ENCODE measurements at regions not wholly inside any gene's neighbourhood (a gene's known extent, or its start where the extent isn't known, plus 50 kb on each side); places are given as distances from the start of the nearest gene placed in this dataset.

DNA sequence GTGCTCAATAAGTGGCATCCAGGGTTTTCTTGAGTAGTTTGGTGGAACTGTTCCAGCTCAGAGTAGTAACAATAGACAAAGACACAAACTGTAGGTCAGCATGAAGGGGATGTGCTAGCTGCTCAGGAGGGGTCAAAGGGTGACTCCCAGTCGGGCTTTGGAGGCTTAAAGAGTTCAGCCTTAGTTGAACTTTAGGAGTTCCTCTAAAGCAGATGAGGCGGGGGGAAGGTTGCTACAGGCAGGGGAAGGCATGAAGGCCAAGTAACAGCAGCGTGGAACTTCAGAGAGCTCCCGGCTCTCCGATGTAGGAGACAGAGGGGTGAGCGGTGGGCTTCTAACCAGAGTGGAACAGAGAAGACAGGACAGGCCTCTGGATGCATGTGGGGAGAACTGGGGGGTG lies 115.5 kb upstream of the CD93 start:
- DNase-seq = no peak

DNA sequence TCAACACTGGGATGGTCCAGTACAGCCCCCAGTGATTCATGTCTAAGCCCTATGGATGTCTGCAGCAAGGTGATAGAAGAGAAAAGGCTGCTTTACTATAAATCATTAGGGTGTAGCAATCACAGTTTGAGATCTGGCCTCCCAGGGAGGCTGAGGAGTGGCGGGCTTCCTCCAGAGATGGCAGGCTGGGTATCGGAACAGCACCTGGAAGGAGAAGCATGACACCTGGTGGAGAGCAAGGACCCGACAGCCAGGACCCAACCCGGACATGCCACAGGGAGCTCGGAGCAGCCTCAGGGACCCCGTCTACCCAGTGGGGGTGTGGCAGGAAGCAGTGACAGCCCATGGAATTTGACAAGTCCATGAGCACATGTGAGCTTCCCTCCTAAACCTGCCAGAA lies 114.8 kb upstream of the CD93 start:
- no peak for DNase-seq

DNA sequence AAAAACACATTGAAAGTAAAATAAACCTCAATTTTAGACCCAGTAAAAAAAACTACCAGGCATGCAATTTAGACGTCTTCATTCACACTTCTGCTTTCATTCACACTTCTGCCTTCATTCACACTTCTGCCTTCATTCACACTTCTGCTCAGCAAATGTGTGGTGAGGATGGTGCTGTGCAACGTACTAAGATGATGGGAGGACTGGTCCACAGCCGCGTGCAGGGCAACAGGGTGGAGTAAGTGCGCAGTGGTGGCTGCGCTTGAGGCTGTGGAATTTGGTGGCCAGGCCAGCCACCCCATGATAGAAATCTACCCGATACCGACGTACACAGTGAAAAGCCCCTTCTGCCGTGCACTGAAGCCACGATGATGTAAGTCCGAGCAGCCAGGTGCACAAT lies 114.3 kb upstream of the CD93 start:
- no peak for DNase-seq

DNA sequence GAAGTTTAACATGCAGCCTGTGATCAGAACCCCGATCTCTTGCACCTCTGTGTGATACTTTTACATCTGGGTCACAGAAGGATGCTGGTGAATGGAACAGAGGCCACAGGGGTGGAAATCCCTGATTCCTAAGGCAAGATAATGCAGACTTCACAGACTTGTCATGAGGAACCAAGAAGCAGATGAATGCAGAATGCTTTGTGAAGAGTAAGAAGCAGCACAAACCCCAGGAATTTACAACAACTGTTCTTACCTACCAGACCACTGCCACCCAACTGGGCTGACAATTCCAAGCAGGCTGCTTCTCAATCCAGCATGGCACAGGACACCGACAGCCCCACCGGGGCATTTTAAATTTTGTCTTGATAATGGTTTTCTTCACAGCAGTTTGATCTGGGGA lies 113.2 kb upstream of the CD93 start:
- no peak for DNase-seq

DNA sequence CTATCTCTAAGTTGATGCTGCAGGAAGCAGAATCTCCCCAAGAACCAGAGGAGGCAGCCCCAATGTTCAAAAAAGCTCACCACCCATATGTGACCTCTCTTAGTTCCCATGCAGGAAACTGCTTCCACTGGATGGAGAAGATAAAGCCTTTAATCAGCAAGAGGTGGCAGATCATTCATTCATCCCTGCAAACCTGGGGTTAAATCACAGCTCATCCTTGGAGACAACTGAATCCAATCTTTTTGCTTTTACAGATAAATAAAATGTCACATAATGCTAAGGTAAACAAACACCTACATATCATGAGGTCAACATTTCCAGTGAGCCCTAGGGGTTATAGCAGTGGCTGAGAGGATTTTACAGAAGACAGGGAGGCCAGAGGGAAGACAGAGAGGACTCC lies 112.7 kb upstream of the CD93 start:
- DNase-seq = no peak

DNA sequence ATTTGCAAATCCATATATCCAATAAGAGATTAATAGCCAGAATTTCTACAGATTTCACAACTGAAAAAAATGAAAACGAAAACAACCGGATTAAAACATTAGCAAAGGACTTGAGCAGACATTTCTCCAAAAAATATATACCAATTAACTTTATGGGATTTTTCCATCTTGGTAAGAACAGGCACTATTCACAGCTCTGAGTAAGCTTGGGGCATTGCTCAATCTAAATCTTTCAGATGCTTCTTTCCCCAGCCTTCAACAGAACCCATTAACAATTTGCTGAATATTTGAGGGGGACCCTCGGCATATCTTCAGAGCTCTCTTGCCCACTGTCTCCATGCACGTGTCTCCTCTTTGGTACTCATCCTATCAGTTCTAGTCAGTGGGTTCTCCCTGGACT lies 111.7 kb upstream of the CD93 start:
- no peak for DNase-seq

DNA sequence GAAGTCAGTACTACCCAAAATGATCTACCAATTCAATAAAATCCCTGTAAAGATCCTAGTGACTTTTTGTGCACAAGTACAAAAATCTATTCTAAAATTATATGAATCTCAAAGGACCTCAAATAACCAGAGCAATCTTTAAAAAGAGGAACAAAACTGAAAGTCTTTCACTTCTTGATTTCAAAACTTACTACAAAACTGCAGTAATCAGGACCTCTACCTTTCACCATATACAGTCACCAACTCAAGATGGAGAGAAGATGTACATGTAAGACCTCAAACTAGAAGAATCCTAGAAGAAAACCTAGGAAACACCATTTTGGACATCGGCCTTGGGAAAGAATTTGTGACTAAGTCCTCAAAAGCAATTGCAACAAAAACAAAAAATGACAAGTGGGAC lies 109.5 kb upstream of the CD93 start:
- no peak for DNase-seq

DNA sequence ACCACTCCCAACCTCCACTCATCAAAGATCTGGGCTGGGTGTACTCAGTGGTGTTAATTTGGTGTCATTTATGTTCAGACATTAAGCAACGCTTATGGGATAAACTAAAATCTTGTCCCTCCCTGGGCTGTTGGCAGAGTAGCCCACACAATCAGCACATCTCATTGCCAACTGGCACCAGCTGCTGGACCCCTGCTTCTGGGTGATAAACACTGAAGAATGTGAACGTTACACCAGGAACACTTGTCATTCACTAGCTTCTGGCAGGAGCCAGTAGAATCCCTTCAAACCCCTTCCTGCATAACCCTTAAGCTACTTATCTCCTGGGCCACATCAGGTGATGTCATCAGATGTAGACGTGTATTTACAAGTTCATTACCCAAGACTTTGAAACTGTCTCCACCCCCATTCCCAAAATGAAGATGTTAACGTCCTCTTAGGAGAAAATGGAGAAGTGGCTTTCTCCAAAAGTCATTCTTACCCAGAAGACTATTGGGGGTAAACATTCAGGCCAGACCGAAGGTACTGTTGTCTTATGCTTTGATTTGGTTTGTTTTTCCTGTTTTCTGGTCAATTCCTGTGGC lies 107.8 kb upstream of the CD93 start:
- no peak for DNase-seq

DNA sequence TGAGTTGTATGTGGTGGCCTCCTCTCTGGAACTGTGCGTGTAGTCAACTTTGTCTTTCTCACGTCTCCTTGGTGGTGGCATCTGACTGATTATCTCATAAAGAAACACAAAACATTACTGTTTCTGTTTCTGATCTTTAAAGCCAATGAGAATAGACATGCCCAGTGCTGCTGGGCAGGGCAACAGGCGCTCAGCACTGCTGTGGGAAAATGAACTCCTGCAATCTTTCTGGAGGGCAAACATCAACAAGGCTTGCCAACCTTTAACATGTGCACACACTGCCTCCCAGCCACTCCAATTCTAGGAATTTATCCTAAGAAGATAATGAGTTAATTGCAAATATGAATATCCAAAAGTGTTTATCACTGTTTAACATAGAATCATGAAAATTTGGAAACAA lies 106.3 kb upstream of the CD93 start:
- DNase-seq = no peak

DNA sequence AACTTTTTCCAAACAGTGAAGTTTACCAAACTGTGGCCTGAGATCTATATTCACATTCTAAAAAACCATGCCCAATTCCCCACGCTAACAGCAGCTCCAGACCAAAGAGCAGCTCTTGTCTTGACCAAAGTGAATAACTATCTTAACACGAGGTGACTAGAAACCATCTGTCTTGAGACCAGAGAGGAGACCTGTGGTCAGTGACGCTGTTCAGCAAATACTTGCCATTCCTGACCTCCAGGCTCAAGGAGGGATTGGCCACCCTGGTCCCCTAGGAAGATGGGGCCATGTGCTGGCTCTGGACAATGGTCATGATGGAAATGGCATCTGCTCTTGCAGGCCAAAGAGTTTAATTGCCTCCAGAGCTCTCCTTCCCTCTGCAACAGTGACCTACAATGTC lies 104.4 kb upstream of the CD93 start:
- no peak for DNase-seq

DNA sequence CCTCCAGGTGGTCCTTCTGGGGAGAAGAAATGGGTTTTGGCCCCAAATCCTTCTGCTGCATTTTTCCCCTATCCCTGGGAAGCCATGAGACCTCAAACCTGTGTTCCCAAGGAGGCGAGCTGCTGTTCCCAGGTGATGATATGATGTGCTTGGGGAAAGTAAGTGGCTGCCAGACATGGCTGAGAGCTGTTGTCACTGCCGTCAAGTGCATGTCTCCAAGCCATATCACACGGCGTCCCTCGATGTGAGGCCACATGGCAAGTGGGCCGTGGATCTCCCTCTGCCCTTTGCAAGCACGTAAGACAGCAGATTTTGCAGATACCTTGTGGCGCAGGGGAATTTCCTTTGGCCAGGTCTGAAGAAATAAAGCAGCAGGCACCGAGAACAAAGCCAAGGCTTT lies 103.7 kb upstream of the CD93 start:
- DNase-seq = no peak

DNA sequence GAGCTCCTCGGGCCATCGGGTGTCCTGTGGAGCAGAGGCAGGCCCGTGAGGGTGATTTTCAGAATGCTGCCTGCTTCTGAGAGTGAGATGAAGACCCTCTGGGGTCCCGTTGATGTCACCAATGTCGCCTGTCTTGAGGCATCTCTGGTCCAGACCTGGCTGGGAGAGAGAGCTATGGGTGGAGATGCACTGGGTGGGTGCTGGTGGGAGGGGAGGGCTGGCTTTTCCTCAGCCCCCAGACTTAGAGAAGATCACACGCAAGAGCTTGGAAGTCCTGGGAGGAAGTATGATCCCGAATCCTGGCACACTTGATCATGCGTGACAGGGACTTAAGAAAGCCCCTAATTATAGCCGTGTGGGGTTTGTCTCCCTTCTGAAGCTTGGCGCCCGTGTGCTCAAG lies 103.2 kb upstream of the CD93 start:
- no peak for DNase-seq

DNA sequence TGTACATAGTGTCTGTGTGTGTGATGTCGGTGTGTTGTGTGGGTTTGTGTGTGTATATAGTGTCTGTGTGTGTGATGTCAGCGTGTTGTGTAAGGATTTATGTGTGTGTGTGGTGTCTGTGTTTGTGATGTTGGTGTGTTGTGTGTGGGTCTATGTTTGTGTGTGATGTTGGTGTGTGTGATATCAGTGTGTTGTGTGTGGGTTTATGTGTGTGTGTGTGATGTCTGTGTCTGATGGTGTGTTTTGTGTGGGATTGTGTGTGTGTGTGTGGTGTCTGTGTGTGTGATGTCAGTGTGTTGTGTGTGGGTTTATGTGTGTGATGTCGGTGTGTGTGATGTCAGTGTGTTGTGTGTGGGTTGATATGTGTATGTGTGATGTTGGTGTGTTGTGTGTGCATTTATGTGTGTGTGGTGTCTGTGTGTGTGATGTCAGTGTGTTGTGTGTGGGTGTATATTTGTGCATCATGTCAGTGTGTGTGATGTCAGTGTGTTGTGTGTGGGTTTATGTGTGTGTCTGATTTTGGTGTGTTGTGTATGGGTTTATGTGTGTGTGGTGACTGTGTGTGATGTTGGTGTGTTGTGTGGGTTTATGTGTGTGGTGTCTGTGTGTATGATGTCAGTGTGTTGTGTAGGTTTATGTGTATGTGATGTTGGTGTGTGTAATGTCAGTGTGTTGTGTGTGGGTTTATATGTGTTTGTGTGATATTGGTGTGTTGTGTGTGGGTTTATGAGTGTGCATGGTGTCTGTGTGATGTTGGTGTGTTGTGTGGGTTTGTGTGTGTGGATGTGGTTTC lies 102.4 kb upstream of the CD93 start:
- DNase-seq = no peak

DNA sequence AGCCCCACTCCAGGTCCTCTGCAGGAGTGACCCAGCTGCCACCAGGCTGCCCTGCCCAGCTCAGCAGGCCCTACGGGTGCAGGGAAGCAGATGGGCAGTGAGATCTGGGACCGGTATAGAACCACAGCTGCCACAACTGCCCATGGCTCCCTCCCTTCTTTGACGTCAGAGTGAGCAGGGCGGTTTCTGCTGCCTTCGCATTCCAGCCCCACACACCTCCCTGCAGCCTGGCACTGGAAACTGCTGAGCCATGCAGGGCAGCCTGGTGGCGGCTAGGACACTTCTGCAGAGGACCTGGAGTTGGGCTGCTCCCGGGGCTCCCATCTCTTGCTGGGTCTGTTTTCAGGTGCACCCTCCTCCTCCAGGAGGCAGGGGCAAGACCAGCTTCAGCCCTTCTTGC lies 101.6 kb upstream of the CD93 start:
- no peak for DNase-seq

DNA sequence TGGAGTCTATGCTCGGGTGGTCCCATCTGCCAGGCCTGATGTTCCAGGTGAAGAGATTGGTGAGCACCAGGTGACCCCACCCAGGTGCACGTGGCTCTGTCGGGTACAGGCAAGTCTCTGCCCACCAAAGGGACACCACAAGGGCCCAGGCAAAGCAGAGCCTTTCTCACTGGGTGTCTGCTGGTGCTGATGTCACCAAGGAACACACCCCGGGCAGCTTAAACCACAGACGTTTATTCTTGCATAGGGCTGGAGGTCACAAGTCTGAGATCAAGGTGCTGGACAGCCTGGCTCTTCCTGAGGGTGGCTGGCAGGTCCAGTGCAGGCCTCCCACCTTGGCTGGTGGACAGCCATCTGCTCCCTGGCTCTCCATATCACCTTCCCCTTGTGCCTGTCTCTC lies 100.7 kb upstream of the CD93 start:
- no peak for DNase-seq

DNA sequence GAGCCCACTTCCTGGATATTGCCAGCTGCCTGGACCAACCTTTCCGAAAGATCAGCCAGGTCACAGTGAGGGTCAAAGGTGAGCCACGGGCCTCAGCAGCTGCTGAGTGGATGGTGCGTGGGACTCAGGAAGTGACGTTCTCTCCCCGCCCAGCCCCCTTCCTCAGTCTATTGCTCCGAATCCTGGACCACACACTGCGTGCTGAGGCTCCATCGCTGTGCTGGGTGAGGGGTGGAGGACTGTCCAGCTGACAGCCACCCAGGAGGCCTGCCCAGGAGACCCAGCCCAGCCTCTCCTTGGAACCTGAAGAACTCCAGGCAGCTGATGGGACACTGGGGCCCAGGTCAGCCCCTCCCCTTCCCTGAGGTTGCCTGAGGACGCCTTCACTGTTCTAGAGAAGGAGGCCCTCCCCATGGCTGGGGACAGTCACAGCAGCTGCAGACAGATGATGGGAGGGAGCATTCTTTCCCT lies 94.4 kb upstream of the CD93 start:
- no peak for DNase-seq

DNA sequence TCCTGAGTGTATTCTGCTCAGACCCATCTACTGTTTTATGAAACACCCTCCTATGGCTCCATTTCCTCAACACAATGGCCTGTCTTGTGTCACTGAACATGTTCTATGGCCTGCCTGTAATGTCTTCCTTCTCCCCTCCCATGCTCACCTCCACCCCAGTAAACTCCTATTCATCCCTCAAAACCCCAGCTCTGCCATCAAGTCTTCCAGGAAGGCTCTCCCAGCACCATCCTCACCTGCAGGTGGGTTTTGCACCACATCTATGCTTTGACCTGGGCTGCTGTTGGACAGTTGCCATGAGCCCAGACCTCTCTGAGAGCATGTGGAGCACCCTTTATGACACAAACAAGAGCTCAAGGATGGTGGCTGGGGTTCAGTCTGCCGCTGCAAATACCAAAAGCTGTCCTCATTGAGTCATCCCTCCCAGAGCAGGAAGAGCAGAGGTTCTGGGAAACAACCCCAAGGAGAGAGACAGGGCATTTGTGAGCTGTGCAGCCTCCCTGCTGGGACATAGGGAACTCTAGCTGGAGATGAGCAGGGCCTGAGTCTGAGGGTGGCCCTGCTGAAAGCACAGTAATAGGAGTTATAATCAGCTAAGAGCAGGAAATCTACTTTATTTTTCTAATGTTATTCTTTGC lies 93.8 kb upstream of the CD93 start:
- DNase-seq = no peak

DNA sequence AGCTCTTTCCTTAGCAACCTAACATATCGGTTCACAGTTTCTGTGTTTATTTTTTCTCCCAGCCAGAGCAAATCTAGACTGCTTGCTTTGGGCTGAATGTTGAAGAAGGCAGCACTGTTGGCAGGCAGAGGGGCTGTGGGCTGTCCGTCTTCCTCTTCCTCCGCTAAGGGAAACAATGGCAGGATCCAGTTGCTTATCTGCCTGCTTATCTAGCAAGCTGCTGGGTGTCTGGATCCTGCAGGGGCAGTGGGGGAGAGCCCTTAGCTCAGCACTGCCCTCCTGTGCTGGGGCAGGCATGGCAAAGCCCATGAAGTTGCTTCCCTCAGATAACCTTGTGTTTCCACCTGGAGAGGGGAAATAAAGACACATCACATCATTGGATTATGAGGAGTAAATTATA lies 92.7 kb upstream of the CD93 start:
- no peak for DNase-seq

DNA sequence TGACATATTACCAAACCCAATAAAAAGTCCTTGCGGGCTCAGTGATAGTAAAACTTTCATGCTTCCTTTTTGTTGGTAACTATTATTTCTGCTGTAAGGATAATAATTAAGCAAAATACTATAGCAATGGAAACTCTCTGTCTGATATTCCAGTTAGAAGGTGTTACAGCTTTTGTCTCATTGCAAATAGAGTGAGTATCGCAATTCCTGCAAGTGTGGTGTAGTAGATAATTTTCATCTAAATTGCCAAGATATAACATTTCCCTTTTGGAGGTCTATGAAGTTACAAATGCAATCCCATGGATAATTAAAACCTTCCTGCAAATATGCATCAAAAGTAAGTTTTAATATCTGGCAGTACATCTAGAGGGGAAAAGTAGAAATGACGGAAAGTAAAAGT lies 88.7 kb upstream of the CD93 start:
- no peak for DNase-seq

DNA sequence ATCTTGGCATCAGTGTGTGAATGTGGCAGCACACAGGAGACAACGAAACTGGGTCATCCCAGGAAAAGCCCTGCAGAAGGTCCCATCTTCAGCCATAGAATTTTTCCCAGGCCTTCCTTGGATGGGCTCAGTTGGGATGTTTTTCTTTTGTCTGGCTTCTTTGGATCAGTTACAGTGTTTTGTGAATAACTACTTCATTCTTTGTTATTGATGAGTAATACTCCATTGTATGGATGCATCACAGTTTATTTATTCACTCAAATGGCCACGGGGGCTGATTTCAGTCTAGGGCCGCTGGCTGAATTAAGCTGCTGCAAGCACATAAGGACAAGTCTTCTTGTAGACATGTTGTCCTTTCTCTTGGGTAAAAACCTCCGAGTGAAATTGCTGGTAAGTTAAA lies 81.3 kb upstream of the CD93 start:
- no peak for DNase-seq

DNA sequence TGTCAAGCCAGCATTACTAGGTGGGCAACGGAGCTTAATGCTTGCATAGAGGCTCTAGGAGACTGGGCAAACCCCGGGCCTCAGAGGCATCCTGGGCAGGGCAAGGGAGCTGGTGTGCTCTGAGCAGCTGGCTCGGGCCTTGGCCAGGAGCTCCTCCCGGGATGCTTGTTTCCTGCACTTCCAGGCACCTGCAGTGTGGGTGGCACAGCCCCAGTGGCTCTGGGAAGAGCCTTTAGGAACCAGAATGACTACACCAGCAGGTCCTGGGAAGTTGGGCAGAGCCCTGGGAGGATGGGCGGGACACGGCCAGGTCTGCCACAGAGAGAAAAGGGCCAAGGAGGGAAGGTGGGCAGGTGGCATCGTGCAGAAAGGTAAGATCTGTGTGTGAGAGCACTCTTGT lies 80.4 kb upstream of the CD93 start:
- DNase-seq = no peak

DNA sequence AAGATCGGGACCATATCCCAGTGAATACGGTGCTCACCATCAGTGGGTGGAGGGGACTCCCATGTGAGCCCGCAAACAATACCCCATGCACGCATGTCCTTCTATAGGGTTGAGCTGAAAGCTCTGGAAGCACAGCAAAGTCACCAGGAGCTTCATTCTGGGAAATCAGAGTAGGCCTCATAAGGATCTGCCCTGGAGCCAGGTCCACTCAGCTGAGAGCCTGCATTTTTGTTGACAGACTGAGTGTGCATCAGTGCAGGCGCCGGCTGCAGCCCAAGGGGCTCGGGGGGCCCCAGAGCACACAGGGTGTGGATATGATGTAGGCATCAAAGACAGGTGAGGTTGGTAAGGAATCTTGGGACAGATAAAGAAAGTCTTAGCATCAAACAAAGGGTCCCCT lies 79.8 kb upstream of the CD93 start:
- DNase-seq = no peak

DNA sequence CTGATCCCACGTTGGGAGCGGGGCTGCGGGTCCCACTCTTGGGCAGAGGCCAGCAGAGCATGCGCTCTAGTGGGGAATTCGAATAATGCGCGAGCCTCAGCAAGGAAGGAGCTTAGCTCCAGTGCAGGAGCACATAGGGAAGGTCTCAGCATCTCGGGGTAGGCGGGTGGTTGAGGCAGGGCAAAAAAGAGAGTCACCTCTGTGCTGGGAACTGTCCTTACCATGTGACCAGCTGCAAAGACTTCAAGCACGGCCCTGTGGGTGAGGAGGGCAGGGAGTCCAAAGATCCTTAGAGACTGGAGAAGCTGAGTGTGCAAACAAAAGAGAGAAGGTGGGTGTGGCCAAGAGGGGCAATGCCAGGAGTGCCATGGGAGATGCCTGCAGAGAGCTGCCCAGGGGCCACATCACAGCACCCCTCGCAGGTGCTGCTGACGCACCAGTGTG lies 79.2 kb upstream of the CD93 start:
- no peak for DNase-seq

DNA sequence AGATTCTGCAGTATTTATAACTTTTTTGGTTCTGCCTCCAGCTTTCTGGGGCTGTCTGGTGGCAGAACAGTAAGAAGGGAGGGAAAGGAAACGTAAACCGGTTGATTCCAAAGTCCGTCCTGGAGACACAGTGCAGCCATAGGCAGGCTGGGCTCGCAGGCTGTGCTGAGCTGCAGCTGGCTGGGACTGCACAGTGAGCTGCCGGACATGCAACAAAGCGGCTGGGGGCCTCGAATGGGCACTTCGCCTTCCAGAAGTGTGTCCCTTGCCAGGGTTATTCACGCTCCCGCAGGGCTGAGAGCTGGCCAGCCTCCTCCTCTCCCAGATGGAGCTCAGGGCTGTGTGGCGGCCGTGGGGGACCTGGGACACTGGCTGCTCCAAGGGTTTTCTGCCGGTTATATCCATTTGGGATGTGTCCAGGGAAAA lies 78.1 kb upstream of the CD93 start:
- DNase-seq = peak in 1 of 2 experiments; percentile 48

Data from NCI-H446 (cell line).